Aorta (tissue), 5 donors: ENCODE measurements at regions not wholly inside any gene's neighbourhood (a gene's known extent, or its start where the extent isn't known, plus 50 kb on each side); places are given as distances from the start of the nearest gene placed in this dataset.

Experiments
- ATAC-seq: fragments of 200-7000 bp; cut with Tn5 transposase; one replicate; pipeline ENCODE4 v1.9.1; 2022; ENCODE audit warnings: moderate library complexity; ENCODE audit not compliant: low FRiP score
- DNase-seq, 2 donors: peaks; one replicate each; pipeline ENCODE4 v3.0.0-alpha.2; 2020
- H3K27ac ChIP-seq, 2 donors: one replicate each; pipeline ENCODE4 v1.5.1; 2013; ENCODE audit warnings: low read length in 2 of 2, mild to moderate bottlenecking in 2 of 2, moderate library complexity in 2 of 2, control low read depth in 1 of 2, inconsistent platforms in 1 of 2, low read depth in 1 of 2
- H3K27me3 ChIP-seq, 2 donors: one replicate each; pipeline ENCODE4 v1.6.1; 2013; ENCODE audit warnings: control low read depth in 1 of 2, low read length in 1 of 2, mild to moderate bottlenecking in 1 of 2, moderate library complexity in 1 of 2; ENCODE audit not compliant: insufficient read depth in 2 of 2, control insufficient read depth in 1 of 2
- H3K36me3 ChIP-seq, 2 donors: one replicate each; pipeline ENCODE4 v1.6.1; 2013; ENCODE audit warnings: control low read depth in 1 of 2, low read length in 1 of 2, mild to moderate bottlenecking in 1 of 2; ENCODE audit not compliant: insufficient read depth in 2 of 2, control insufficient read depth in 1 of 2
- H3K4me1 ChIP-seq, 2 donors: one replicate each; pipeline ENCODE4 v1.6.1; 2013; ENCODE audit warnings: low read length in 2 of 2, control low read depth in 1 of 2, mild to moderate bottlenecking in 1 of 2, moderate library complexity in 1 of 2; ENCODE audit not compliant: insufficient read depth in 2 of 2, control insufficient read depth in 1 of 2
- H3K4me3 ChIP-seq, 2 donors: one replicate each; pipeline ENCODE4 v1.5.1; 2013; ENCODE audit warnings: low read length in 2 of 2, control low read depth in 1 of 2, mild to moderate bottlenecking in 1 of 2
- H3K9me3 ChIP-seq: one replicate; pipeline ENCODE4 v1.6.1; 2013; ENCODE audit warnings: mild to moderate bottlenecking, low read length; ENCODE audit not compliant: control insufficient read depth
- WGBS, 2 donors: extraction: QIAGEN DNeasy Blood & Tissue Kit; methylation state at CpG; one replicate each; pipeline ENCODE4 v1.1.7; 2013; 5-methylcytosine and 5-hydroxymethylcytosine counted together
- intact Hi-C, 2 donors: fragments of 100-400 bp; cut with DNase I; formaldehyde crosslinking; loops; one replicate each; pipeline versions ENCODE4 v1.14.2 to v1.15.0; 2022
- donor health status: healthy with polysubstance abuse.
- donor health status: Bipolar disorder and iron deficiency.
- donor health status: DM: no; HTN: no; CAD: no.
- donor health status: DM: no; HTN: no; CAD: no.
- donor health status: DM: yes; HTN: yes; CAD: no.

DNA sequence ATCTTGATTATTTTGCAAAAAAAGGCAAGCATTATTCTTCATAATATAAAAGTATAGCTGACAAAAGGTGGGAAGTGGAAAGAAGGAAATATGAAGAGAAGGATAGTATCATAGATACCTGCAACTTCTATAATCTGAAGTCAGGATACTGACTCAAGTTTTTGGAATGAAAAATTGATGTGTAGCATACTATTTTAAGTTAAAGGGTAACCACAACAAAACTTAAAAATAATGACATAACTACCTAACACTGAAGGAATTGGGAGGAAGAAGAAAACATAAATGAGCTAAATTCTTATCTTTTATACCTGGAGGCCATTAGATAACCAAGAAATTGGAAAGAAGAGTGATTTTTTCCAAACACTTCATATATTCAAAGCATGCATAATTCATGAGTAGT is 51.8 kb upstream of the TLE1 start:
- Histone ChIP-seq H3K4me1 (peaks cover 0 to 3% of the 10 kb centered on the region in 2 donors), H3K27ac (no peak overlapping the region), H3K36me3 (no peaks in the 10 kb centered on the region), H3K27me3 (no peaks in the 10 kb centered on the region), H3K9me3 (no peaks in the 10 kb centered on the region), H3K4me3 (no peak overlapping the region)
- ATAC-seq (no peak), DNase-seq (no peak)
- intact Hi-C loops = no loop called here

GRCh38 chr9:81748091-81748490 is 58.7 kb upstream of the TLE1 start:
- H3K4me3 ChIP-seq = no peak overlapping the region
- no peaks in the 10 kb centered on the region for H3K9me3 ChIP-seq
- no peak for DNase-seq
- ATAC-seq = no peak
- peaks cover 0 to 2% of the 10 kb centered on the region in 2 donors for H3K4me1 ChIP-seq
- H3K27me3 ChIP-seq = no peaks in the 10 kb centered on the region
- H3K36me3 ChIP-seq = no peaks in the 10 kb centered on the region
- no peak overlapping the region for H3K27ac ChIP-seq
- 88 to 93% methylated on average over 1 of the region's 1 CpG for WGBS, 2 donors
- intact Hi-C loops = no loop called here

DNA sequence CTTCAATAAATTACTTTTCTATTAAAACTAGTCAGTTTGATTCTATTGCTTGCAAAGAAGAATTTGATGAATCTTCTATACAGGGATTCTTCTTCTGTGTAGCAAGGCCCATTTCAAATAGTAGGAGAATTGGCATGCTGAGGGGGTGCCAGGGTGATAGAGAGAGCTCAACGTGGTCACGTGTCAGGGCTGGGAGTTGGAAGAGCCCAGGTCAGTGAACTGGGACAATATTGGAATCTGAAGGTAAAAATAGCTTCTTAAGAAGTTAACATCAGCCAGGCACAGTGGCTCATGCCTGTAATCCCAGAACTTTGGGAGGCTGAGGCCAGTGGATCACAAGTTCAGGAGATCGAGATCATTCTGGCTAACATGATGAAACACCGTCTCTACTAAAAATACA is 64.1 kb upstream of the TLE1 start:
- Histone ChIP-seq H3K27ac (no peak overlapping the region), H3K27me3 (no peaks in the 10 kb centered on the region), H3K9me3 (no peaks in the 10 kb centered on the region), H3K4me3 (no peak overlapping the region), H3K36me3 (no peaks in the 10 kb centered on the region), H3K4me1 (peaks cover 0 to 4% of the 10 kb centered on the region in 2 donors)
- WGBS, 2 donors = 59 to 68% methylated on average over 4 of the region's 4 CpGs
- DNase-seq (no peak), ATAC-seq (no peak)
- intact Hi-C loops = no loop called here

DNA sequence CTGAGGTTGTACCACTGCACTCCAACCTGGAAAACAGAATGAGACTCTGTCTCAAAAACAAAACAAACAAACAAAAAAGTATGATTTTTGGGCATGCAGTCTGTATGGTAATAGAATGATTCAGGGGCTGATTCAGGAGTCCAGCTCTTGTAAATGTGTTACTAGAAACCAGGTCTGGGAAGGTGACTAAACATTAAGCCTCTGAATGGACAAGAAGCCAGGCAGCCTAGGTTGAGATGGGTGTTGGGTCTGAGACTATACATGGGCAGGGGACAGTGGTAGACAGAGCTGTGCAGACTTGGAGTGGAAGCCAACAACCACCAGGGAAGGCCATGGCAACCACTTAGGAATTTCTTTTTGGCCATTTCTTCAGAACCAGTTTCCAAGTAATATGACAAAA is 64.9 kb upstream of the TLE1 start:
- H3K27ac ChIP-seq = peak overlapping the region in 1 of 2 donors; percentile 57
- DNase-seq (no peak), ATAC-seq (peak; percentile 62)
- H3K9me3 ChIP-seq = no peaks in the 10 kb centered on the region
- no peak overlapping the region for H3K4me3 ChIP-seq
- peaks cover 0 to 4% of the 10 kb centered on the region in 2 donors for H3K4me1 ChIP-seq
- intact Hi-C loops = no loop called here
- H3K27me3 ChIP-seq = no peaks in the 10 kb centered on the region
- H3K36me3 ChIP-seq = no peaks in the 10 kb centered on the region

GRCh38 chr9:81755721-81756120 is 66.4 kb upstream of the TLE1 start:
- intact Hi-C loops = no loop called here
- H3K4me3 ChIP-seq = no peak overlapping the region
- H3K27me3 ChIP-seq = no peaks in the 10 kb centered on the region
- peaks cover 0 to 4% of the 10 kb centered on the region in 2 donors for H3K4me1 ChIP-seq
- WGBS, 2 donors = 94 to 96% methylated on average over 6 of the region's 6 CpGs
- no peak for ATAC-seq
- H3K9me3 ChIP-seq = no peaks in the 10 kb centered on the region
- H3K27ac ChIP-seq = no peak overlapping the region
- DNase-seq = no peak
- H3K36me3 ChIP-seq = no peaks in the 10 kb centered on the region

- Histone ChIP-seq H3K27me3 (no peaks in the 10 kb centered on the region), H3K36me3 (no peaks in the 10 kb centered on the region), H3K27ac (no peak overlapping the region), H3K4me1 (peaks cover 0 to 4% of the 10 kb centered on the region in 2 donors), H3K9me3 (no peaks in the 10 kb centered on the region), H3K4me3 (no peak overlapping the region)
- ATAC-seq (no peak), DNase-seq (no peak)
- WGBS, 2 donors = 73 to 85% methylated on average over 5 of the region's 5 CpGs
- intact Hi-C loops = no loop called here
These were observed 67.2 kb upstream of the TLE1 start for GRCh38 chr9:81756561-81756960.

DNA sequence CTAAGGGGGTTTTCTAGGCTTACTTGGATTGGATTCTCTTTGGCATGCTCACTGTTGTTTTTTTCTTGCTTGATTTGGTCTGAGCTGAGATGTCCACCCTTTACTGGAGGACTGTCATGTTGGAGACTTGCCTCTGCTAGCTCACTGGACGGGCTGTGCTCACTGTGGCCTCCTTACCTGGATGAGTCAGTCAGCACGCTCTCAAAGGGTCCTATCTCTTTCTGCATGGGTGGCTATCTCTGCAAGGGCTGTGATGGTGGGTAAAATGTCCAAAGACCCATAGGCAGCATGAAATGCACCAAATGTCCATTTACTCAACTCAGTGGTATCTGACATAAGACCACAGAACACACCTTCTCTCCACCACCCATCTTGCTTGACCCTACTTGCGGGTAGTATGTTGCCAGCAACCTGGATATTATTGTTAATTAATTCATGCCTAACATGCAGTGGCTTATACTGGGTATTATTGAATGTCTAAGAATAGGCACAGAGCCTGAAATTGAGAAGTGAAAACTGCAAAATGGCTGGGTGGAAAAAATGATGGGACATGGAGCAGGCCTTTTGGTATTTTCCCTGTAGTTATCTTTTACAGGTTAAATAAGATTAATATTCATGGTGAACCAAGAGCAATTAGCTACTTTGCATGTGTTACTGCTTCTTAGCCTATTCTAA is 68.9 kb upstream of the TLE1 start:
- no peaks in the 10 kb centered on the region for H3K36me3 ChIP-seq
- no peak for ATAC-seq
- intact Hi-C loops = no loop called here

DNA sequence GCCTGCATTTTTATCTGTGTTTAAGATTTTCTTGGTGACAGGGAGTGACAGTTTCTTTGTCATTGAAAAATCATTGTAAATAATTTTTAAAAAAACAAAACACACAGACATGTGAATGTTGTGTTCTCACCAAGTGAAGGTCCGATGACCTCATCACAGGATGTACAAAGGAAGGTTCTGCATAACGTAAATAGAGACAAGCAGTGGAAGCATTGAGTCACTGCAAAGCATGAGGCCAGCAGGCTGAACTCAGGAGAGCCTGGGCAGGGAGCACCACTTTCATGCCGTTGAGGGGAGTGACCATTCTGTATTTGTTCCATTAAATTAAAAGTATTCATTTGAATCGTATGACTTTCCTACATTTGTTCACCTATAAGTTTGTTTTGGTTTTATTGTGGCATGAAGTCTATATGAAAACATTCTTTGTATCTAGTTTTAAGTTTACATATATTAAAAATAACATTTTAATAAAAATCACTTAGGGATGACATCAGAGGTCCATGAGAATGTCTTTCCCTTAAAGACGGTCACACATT is 70.4 kb upstream of the TLE1 start:
- ATAC-seq (peak; percentile 77), DNase-seq (peak in 1 of 2 donors; percentile 58)
- Histone ChIP-seq H3K36me3 (no peaks in the 10 kb centered on the region), H3K27ac (no peak overlapping the region), H3K9me3 (no peaks in the 10 kb centered on the region), H3K27me3 (no peaks in the 10 kb centered on the region), H3K4me3 (no peak overlapping the region), H3K4me1 (no peaks in the 10 kb centered on the region)
- intact Hi-C loops = no loop called here
- 12 to 14% methylated on average over 5 of the region's 5 CpGs for WGBS, 2 donors

More for the DNA sequence above, 68.9 kb upstream of the TLE1 start:
- Histone ChIP-seq H3K9me3 (no peaks in the 10 kb centered on the region), H3K4me3 (no peak overlapping the region), H3K27ac (no peak overlapping the region), H3K4me1 (peaks cover 0 to 3% of the 10 kb centered on the region in 2 donors), H3K27me3 (no peaks in the 10 kb centered on the region)
- no peak for DNase-seq
- WGBS, 2 donors = 83 to 98% methylated on average over 3 of the region's 3 CpGs

- H3K27me3 ChIP-seq = no peaks in the 10 kb centered on the region
- intact Hi-C loops = no loop called here
These were observed 78.6 kb upstream of the TLE1 start for GRCh38 chr9:81767921-81768320.

More at GRCh38 chr9:81767921-81768320, 78.6 kb upstream of the TLE1 start:
- no peaks in the 10 kb centered on the region for H3K4me1 ChIP-seq
- no peaks in the 10 kb centered on the region for H3K36me3 ChIP-seq
- no peak overlapping the region for H3K27ac ChIP-seq
- ATAC-seq = no peak
- H3K4me3 ChIP-seq = no peak overlapping the region
- DNase-seq = no peak
- H3K9me3 ChIP-seq = no peaks in the 10 kb centered on the region
